Activated gamma-delta T cell (primary cell): ENCODE measurements at regions not wholly inside any gene's neighbourhood (a gene's known extent, or its start where the extent isn't known, plus 50 kb on each side); places are given as distances from the start of the nearest gene placed in this dataset.

ENCODE experiments used
- DNase-seq: peaks from one replicate; lab custom pipeline; 2025; lab: John Stamatoyannopoulos, UW

- no peak for DNase-seq
Measured at GRCh38 chr11:116505298-116506262, 267.2 kb downstream of the BUD13 start.

- DNase-seq: no peak
Measured at GRCh38 chr11:116504541-116505297, 268.1 kb downstream of the BUD13 start.

GRCh38 chr11:116503216-116504160, 269.3 kb downstream of the BUD13 start:
- DNase-seq: no peak

GRCh38 chr11:116502641-116503061, 270.1 kb downstream of the BUD13 start:
- no peak for DNase-seq

- DNase-seq: no peak
Measured at GRCh38 chr11:116501728-116502127, 271.1 kb downstream of the BUD13 start.

- DNase-seq: no peak
Measured at GRCh38 chr11:116500947-116501602, 271.7 kb downstream of the BUD13 start.

- no peak for DNase-seq
Measured at GRCh38 chr11:116500026-116500946, 272.5 kb downstream of the BUD13 start.

- DNase-seq: no peak
Measured at GRCh38 chr11:116499396-116500003, 273.3 kb downstream of the BUD13 start.

- no peak for DNase-seq
Measured at GRCh38 chr11:116498161-116498560, 274.6 kb downstream of the BUD13 start.

GRCh38 chr11:116492600-116492999, 280.2 kb downstream of the BUD13 start:
- DNase-seq: no peak

- no peak for DNase-seq
Measured at GRCh38 chr11:116488836-116489389, 283.9 kb downstream of the BUD13 start.

- DNase-seq: no peak
Measured at GRCh38 chr11:116485425-116485824, 287.4 kb downstream of the BUD13 start.

GRCh38 chr11:116482716-116483115, 290.1 kb downstream of the BUD13 start:
- DNase-seq: no peak

- no peak for DNase-seq
Measured at GRCh38 chr11:116481126-116481675, 291.6 kb downstream of the BUD13 start.

- DNase-seq: no peak
Measured at GRCh38 chr11:116478669-116479668, 293.8 kb downstream of the BUD13 start.

GRCh38 chr11:116478205-116478604, 294.6 kb downstream of the BUD13 start:
- no peak for DNase-seq

GRCh38 chr11:116473790-116474346, 298.9 kb downstream of the BUD13 start:
- DNase-seq: no peak
